Esophagus muscularis mucosa (tissue), 4 donors: ENCODE measurements at regions not wholly inside any gene's neighbourhood (a gene's known extent, or its start where the extent isn't known, plus 50 kb on each side); places are given as distances from the start of the nearest gene placed in this dataset.

ENCODE experiments used
- DNase-seq: peaks from one replicate; pipeline ENCODE4 v3.0.0-alpha.2; 2017; ENCODE audit errors: extremely low spot score
- H3K27ac ChIP-seq, 4 donors: fragments of 200-600 bp; sonication (generic); replicated peaks in 1 of 4; 1 replicate in 3 of 4; 2 replicates in 1 of 4; pipeline ENCODE4 v1.5.1; 2016 to 2019; ENCODE audit warnings: mild to moderate bottlenecking in 1 of 4
- H3K27me3 ChIP-seq, 4 donors: fragments of 200-600 bp; sonication (generic); one replicate each; pipeline versions ENCODE4 v1.5.1 to v1.6.0; 2016 to 2019
- H3K36me3 ChIP-seq, 4 donors: fragments of 200-600 bp; sonication (generic); one replicate each; pipeline ENCODE4 v1.5.1; 2016 to 2019
- H3K4me1 ChIP-seq, 4 donors: fragments of 200-600 bp; sonication (generic); one replicate each; pipeline ENCODE4 v1.5.1; 2016 to 2019
- H3K4me3 ChIP-seq, 4 donors: fragments of 200-600 bp; sonication (generic); 1 replicate in 2 of 4; 2 replicates in 2 of 4; pipeline ENCODE4 v1.5.1; 2016 to 2019; ENCODE audit warnings: mild to moderate bottlenecking in 4 of 4, moderate library complexity in 1 of 4
- H3K9me3 ChIP-seq, 4 donors: fragments of 200-600 bp; sonication (generic); 1 replicate in 3 of 4; 2 replicates in 1 of 4; pipeline ENCODE4 v1.5.1; 2016 to 2019
- EP300 ChIP-seq: sonication (generic); formaldehyde crosslinking; IDR thresholded peaks from one replicate; pipeline ENCODE4 v1.6.1; 2017; ENCODE audit warnings: antibody characterized with exemption
- POLR2A ChIP-seq: fragments of 450-650 bp; IDR thresholded peaks from one replicate; pipeline ENCODE4 v1.6.1; 2017; ENCODE audit warnings: antibody characterized with exemption, moderate library complexity, mild to moderate bottlenecking, low read depth
- POLR2AphosphoS5 ChIP-seq, 2 donors: sonication (generic); formaldehyde crosslinking; IDR thresholded peaks; one replicate each; pipeline ENCODE4 v1.6.1; 2017; ENCODE audit warnings: antibody characterized with exemption in 2 of 2
- WGBS: methylation state at CpG from one replicate; pipeline ENCODE4 v1.1.5; 2018; 5-methylcytosine and 5-hydroxymethylcytosine counted together
- intact Hi-C: fragments of 100-400 bp; cut with DNase I; formaldehyde crosslinking; loops from one replicate; pipeline ENCODE4 v1.15.1; 2023
- TF ChIP-seq, protein P1 (sequence below), 3 experiments: fragments of 200-600 bp in 2 of 3; fragments of 450-650 bp in 1 of 3; sonication (generic) in 2 of 3; IDR thresholded peaks; one replicate each; pipeline ENCODE4 v1.5.1; 2017 to 2019; ENCODE audit warnings: antibody characterized with exemption in 3 of 3, mild to moderate bottlenecking in 2 of 3, moderate library complexity in 1 of 3

GRCh38 chr12:63041601-63042000 is 106.7 kb upstream of the PPM1H start:
- TF ChIP-seq, protein P1, sequence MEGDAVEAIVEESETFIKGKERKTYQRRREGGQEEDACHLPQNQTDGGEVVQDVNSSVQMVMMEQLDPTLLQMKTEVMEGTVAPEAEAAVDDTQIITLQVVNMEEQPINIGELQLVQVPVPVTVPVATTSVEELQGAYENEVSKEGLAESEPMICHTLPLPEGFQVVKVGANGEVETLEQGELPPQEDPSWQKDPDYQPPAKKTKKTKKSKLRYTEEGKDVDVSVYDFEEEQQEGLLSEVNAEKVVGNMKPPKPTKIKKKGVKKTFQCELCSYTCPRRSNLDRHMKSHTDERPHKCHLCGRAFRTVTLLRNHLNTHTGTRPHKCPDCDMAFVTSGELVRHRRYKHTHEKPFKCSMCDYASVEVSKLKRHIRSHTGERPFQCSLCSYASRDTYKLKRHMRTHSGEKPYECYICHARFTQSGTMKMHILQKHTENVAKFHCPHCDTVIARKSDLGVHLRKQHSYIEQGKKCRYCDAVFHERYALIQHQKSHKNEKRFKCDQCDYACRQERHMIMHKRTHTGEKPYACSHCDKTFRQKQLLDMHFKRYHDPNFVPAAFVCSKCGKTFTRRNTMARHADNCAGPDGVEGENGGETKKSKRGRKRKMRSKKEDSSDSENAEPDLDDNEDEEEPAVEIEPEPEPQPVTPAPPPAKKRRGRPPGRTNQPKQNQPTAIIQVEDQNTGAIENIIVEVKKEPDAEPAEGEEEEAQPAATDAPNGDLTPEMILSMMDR (IDR thresholded peaks at IDR 0.05), result no peak
- no peak for TF ChIP-seq EP300
- TF ChIP-seq POLR2AphosphoS5 (IDR thresholded peaks at IDR 0.05), result no peak
- Histone ChIP-seq H3K27me3 (no peaks in the 10 kb centered on the region), H3K36me3 (no peaks in the 10 kb centered on the region), H3K9me3 (no peaks in the 10 kb centered on the region), H3K27ac (no peak overlapping the region), H3K4me1 (no peaks in the 10 kb centered on the region), H3K4me3 (no peak overlapping the region)
- intact Hi-C loops, result no loop called here
- 58% methylated on average over 1 of the region's 1 CpG for WGBS
- no peak for DNase-seq

DNA sequence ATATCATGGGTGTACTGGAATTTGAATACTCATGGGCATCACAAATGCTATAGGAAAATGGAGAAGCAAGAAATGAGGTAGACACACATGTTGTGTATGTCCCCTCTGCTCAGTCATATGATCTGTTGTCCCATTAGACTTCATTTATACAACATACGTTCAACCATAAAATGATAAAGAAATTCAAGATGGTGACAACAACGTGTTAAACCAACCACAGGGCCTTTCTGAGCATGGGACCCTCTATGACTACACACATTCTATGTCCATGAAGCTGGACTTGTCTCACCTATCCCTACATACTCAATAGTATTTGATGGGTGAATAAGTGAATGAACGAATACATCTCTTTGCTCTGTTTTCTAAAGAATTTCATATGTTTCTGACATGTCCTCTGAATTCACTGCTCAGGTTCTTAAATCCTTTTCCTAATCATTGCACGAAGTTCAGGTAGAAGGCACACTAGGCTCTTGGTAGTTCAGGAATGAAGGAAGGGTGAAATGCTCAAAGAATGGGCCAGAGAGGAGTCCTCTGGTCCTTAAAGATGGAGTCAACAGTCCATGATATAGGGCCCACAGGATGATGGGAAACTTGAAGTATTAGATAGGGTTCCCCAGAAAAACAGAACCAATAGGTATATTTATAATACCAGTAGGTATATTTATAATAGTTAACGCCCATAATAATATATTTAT is 105.7 kb upstream of the PPM1H start:
- H3K36me3 ChIP-seq, result no peaks in the 10 kb centered on the region
- WGBS, result 74% methylated on average over 5 of the region's 5 CpGs
- H3K4me1 ChIP-seq, result no peaks in the 10 kb centered on the region
- no peak overlapping the region for H3K27ac ChIP-seq
- no peaks in the 10 kb centered on the region for H3K27me3 ChIP-seq
- no peak for DNase-seq
- TF ChIP-seq EP300, result no peak
- TF ChIP-seq, protein P1 (IDR thresholded peaks at IDR 0.05), result no peak
- TF ChIP-seq POLR2A, result no peak
- TF ChIP-seq POLR2AphosphoS5 (IDR thresholded peaks at IDR 0.05), result no peak
- intact Hi-C loops, result no loop called here
- no peak overlapping the region for H3K4me3 ChIP-seq
- no peaks in the 10 kb centered on the region for H3K9me3 ChIP-seq

- intact Hi-C loops, result no loop called here
- no peaks in the 10 kb centered on the region for H3K4me1 ChIP-seq
- no peak overlapping the region for H3K27ac ChIP-seq
- H3K4me3 ChIP-seq, result no peak overlapping the region
- no peaks in the 10 kb centered on the region for H3K36me3 ChIP-seq
- no peak for DNase-seq
- no peak for TF ChIP-seq EP300
- no peak for TF ChIP-seq POLR2A
- no peak for TF ChIP-seq POLR2AphosphoS5 (IDR thresholded peaks at IDR 0.05)
- TF ChIP-seq, protein P1 (IDR thresholded peaks at IDR 0.05), result no peak
- 88% methylated on average over 3 of the region's 3 CpGs for WGBS
- H3K27me3 ChIP-seq, result no peaks in the 10 kb centered on the region
- no peaks in the 10 kb centered on the region for H3K9me3 ChIP-seq
Observed at GRCh38 chr12:63038713-63039100, 103.8 kb upstream of the PPM1H start.

GRCh38 chr12:63037746-63038712 is 103.1 kb upstream of the PPM1H start:
- Histone ChIP-seq H3K4me1 (no peaks in the 10 kb centered on the region), H3K36me3 (no peaks in the 10 kb centered on the region), H3K4me3 (no peak overlapping the region), H3K27me3 (no peaks in the 10 kb centered on the region), H3K27ac (no peak overlapping the region), H3K9me3 (no peaks in the 10 kb centered on the region)
- intact Hi-C loops, result no loop called here
- DNase-seq, result no peak
- TF ChIP-seq POLR2AphosphoS5 (IDR thresholded peaks at IDR 0.05) (no peak), POLR2A (no peak), EP300 (no peak)
- TF ChIP-seq, protein P1 (IDR thresholded peaks at IDR 0.05), result no peak
- 72% methylated on average over 12 of the region's 12 CpGs for WGBS
